Bone marrow (tissue), 2 donors: ENCODE measurements at regions not wholly inside any gene's neighbourhood (a gene's known extent, or its start where the extent isn't known, plus 50 kb on each side); places are given as distances from the start of the nearest gene placed in this dataset.

Experiments
- DNase-seq, 2 donors: peaks; one replicate each; lab custom pipeline; 2025; lab: John Stamatoyannopoulos, UW

DNA sequence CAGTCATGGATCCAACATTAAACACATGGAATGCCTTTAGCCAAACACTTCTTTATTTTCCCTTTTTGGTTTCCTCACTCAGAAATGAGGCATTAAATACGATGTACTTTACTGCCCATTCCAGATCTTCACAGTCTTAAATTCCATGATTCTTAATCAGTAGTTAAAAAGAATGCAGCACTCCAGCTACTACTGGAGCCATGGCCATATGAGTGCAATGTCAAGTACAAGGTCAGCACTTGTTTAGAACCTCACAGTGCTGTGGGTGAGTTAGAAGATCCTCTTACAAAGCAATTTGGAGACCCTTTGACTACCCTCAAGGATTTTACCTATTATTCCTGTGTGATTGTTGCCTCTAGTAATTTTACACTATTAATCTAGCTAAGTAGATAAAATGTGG lies 550.3 kb upstream of the LRRTM1 start:
- no peak for DNase-seq

- DNase-seq: no peak
Measured at GRCh38 chr2:80852808-80853139, 548.2 kb upstream of the LRRTM1 start.

DNA sequence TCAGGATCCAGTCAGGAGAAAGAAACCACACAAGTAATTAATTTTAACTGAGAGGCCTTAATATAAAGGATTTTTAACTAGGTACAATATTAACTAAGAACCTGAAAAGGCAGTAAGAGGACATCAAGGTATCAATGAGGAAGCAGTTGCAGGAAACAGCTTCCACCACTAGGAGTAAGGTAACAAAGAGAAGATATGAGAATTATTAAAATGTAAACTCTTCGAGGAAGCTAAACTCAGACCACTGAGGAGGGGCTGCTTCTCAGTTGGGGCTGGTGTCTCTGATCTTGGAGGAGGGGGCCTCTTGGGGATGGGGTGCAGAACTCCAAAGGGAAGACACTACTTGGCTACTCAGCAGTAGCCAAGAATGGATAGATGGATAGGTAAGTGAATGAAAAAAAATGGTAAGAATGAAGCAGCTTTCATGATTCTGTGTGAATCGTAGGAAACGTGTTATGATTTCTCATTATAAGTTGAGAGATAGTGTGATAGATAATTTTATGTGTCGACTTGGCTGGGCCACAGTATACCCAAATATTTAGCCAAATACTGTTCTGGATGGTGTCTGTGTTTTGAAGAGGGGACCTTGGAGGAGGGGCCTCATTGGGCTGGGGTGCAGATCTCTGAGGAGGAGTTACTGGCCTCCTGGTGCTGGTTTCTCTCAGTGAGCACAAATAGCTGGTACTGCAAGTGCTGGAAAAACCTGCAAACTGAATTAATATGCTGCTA lies 547.7 kb upstream of the LRRTM1 start:
- DNase-seq: no peak

GRCh38 chr2:80830891-80831290 lies 526.3 kb upstream of the LRRTM1 start:
- no peak for DNase-seq

- DNase-seq: no peak
Measured at GRCh38 chr2:80822999-80823398, 518.4 kb upstream of the LRRTM1 start.

- no peak for DNase-seq
Measured at GRCh38 chr2:80815259-80815658, 510.7 kb upstream of the LRRTM1 start.

- DNase-seq: no peak
Measured at GRCh38 chr2:80786584-80786983, 482.0 kb upstream of the LRRTM1 start.

- no peak for DNase-seq
Measured at GRCh38 chr2:80778704-80779103, 474.2 kb upstream of the LRRTM1 start.

DNA sequence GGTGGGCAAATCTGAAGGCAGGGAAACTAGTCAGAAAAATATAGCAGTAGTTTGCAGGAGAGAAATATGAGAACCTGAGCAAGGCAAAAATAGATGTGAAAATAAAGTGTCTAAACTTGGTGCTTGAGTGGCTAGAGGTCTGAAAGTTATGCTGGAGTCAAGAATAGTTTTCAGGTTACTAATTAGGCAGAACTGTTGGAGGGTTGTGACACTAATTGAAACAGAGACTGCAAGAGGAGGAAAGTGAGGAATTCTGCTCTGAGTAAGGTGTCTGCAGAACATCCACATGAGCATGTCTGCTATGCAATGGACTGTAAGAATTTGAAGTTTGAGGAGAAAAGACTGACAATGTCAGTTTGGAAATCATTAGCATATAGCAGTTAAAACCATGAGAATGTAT lies 444.0 kb upstream of the LRRTM1 start:
- DNase-seq: no peak

DNA sequence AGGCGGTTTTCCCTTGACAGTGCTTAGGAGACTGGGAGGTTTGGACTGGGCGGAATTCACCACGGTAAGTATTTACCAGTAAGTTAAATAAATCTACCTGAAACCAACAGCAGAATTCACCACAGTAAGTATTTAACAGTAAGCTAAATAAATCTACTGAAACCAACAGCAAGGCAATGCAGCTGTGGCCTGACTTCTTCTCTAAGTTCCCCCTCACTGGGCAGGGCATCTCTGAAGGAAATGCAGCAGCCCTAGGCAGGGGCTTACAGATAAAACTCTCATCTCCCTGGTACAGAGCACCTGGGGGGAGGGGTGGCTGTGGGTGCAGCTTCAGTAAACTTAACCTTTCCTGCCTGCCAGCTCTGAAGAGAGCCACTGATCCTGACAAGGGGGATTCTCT lies 432.5 kb upstream of the LRRTM1 start:
- no peak for DNase-seq

GRCh38 chr2:80725001-80725400 lies 420.4 kb upstream of the LRRTM1 start:
- no peak for DNase-seq

DNA sequence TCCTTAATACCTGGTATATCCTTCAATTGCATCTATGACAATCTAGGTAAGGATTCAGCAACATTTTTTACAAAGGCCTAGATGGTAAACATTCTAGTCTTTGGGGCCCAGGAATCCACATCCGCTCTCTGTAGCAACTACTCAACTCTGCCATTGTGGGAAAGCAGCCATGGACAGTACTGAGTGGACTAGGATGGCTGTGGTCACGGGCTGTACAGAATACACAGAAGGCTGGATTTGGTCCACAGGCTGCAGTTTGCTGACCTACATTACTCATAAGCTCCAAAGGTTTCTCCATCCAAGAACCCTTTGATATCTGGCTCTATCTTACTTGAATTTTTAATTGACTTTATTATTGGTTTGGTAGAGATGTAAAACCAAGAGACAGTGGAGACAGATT lies 418.3 kb upstream of the LRRTM1 start:
- no peak for DNase-seq

DNA sequence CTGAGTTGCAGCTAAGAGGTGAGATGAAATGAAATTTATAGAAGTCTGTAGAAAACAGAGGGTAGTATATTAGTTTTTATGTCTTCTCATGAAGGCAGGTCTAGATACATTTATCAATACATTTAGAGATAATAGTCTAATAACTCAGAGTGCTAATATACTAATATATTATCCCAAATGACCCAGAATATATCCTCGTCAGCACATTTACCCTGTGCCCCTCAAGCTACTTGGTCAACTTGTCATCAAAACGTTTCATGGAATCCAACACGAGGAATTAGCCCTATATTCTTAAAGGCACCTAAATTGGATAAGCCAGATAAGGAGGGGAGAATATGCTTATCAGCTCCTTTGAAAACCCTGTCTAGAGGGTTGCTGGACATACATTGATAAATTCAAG lies 415.1 kb upstream of the LRRTM1 start:
- no peak for DNase-seq

DNA sequence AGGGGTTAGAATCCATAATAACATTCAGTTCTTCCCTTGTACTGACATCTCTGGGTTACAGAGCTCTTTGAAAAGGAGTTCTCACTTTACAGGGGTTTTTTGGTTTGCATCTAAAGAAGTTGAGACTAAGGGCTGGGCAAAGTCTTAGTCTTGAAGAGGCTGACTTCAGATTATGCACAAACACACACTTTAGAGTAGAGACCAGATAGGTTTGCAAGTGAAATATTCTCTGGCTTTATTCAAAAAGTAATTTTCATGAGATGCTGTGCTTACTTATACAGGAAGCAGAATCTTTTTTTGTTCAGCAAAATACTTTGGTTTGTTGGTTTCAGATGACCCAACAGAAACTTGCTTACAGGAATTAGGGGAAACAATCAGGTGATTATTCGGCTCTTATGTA lies 410.9 kb upstream of the LRRTM1 start:
- DNase-seq: no peak

DNA sequence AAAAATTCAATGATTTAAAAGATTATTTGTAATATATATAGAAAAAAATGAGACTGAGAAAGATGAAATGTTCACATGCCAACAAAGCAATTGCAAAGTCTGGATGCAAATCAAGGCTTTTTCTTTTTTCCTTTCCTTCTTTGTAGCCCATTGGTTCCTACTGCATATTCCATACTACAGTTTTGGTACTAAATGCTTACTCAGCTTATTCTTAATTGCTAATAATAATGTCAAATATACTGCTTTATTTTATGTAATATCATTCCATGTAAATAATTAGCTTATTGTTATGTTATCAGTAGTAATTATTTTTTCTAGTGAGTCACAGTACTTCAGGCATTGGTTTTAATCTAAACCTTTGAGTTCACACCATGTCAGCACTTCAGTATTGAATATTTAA lies 407.4 kb upstream of the LRRTM1 start:
- no peak for DNase-seq

- no peak for DNase-seq
Measured at GRCh38 chr2:80706951-80707350, 402.4 kb upstream of the LRRTM1 start.

DNA sequence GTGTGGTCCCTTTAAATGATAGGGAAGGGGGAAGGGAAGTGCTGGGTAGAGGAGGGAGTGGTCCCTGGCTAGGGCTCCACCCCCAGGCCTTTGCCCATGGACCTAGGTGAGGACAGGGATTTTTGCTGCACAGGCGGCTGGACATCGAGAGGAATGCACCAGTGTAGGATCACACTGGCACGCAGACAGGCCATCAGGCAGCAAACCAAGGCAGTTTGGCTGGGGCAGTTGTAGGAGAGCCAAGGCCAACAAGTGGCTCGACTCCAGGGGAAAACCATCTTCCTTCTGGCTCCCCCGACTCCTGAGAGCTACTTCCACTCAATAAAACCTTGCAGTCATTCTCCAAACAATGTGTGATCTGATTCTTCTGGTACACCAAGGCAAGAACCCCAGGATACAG lies 402.0 kb upstream of the LRRTM1 start:
- DNase-seq: no peak

DNA sequence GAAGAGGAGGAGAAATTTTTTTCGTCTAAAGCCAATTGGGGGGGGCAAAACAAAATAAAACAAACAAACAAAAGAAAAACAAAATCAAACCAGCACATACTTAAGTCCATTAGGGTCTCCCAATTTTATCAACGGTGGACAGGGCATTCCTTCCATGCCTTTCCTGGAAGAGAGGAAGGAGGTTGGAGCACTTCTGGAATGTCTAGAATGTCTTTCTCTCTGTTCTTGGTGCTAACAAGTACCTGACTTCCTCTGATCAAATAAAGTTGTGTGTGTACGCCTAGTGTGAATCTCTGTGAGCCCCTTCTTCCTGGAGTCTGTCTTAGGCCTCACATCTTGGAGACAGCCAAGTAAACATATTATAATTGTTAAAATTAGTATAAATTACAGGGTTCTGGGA lies 399.0 kb upstream of the LRRTM1 start:
- DNase-seq: no peak

DNA sequence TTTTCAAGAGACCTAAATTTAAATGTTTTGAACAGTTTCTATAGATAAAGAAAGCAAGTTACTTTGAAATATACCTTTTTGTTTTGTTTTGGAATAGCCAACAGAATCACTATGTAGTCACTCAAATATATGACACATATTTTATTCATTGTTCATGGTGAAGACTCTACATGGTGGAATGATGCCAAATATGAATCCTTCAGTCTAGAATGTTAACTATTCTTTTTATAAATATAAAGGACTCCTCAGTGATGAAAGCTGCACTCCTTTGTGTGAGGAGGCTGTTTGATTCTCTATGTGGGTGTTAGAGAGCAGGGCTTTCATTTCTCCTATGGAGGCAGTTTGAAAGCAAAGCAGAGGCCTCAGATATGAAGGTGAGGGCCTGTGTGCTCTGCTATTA lies 396.4 kb upstream of the LRRTM1 start:
- DNase-seq: no peak
